NOMO-1 (cell line): ENCODE measurements at regions not wholly inside any gene's neighbourhood (a gene's known extent, or its start where the extent isn't known, plus 50 kb on each side); places are given as distances from the start of the nearest gene placed in this dataset.
A peak's percentile ranks its signal among the peaks of the same experiment; 100 is the strongest.

Experiments used
- DNase-seq, 2 experiments: peaks; one replicate each; lab custom pipeline; 2025; ENCODE audit not compliant: unreplicated experiment in 2 of 2; lab: John Stamatoyannopoulos, UW

DNA sequence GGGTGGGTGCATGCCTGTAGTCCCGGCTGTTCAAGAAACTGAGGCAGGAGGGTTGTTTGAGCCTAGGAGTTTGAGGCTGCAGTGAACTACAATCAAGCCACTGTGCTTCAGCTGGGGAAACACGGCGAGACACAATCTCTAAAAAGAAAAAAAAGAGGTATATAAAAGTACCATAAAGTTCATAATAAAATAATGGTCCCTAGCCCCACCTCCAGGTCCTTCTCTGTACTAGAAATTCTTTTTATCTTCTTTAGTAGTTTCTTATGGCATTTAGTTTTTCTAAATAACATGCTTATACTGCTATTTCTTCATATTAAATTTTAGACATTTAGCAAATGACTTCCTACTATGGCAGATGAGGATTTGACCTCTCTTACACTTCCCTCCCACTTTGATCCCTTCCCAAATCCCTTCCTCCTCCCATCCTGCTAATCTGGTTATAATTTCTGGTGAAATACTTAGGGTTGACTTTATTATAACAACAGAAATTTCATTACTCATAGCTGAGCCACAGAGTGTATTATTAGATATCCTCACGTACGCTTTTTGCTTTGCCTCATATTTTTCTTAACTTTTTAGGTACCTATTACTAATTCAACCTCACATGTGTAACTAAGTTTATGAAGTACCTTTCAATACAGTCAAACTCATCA is 94.7 kb downstream of the SLC41A2 start:
- DNase-seq: no peak

DNA sequence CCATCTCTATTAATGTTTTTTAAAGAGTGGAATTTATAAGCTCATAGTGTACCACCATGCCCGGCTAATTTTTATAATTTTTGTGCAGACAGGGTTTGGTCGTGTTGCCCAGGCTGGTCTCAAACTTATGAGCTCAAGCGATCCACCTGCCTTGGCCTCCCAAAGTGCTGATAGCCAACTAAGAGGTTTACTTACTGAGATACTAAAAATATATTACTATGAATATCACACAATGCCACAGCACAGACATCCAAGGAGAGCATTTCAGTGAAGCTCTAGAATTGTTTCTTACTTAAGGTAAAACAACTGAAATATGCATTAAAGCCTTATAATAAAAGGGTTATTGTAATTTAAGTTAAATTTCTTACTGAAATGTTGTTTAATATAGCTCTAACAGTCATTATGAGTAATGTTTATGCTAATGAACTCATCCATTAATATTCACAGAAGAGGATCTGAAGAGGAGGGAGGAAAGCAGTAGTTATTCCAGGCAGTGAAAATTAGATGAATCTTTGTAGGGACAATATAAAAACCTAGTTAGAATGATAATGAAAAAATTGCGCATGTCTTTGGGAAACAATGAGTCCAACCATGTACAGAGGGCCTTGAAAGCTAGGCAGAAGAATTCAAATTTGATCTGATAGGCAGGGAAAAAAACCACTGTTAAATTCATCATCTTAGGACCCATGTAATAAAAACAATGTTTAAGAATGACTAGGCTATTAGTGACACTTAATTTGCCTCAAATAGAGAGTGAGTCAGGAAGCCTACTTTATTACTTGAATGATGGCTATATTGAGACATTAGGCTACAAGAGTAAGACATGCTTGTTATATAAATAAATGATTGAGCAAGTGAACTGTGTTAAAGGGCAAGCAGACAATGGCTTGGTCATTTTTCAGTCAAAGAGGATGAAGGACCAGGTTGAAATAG is 99.2 kb downstream of the SLC41A2 start:
- no peak for DNase-seq

- no peak for DNase-seq
Measured at GRCh38 chr12:104856531-104856930, 101.6 kb downstream of the SLC41A2 start.

DNA sequence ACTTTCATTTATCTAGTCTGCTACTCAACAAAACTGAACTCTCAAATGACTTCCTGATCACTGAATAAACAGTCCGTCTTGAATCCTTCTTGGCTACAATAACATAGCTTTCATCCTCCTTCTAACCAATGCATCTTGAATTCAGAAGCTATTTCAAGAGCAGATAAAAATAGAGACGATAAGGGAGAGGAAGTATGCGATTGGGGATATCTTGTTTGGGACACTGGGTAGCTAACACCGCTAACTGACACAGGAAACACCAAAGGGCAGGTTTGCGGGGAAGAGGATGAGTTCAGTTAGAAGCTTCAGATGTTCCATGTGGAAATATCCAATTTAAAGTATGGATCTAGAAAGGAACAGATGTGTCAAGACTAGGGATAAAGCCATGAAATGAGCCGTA is 102.5 kb downstream of the SLC41A2 start:
- no peak for DNase-seq

DNA sequence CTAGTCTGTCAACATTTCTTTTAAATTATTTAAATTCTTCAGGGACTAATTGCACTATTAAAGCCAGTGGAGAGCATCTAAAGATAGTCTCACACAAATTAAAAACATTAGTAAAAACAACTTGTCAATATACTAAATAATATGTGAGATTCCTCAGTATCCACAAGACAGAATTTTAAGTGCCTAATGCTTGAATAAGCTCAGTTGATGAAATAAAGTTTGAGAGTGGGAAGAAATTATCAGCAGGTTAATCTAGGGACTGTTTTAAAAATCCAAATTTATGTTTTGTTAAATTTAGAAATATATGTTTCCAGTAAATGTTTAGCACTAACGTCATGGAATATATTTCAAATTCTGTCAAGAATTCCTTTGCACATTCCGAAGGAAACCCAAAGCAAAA is 105.2 kb downstream of the SLC41A2 start:
- no peak for DNase-seq

GRCh38 chr12:104852102-104852501 is 106.0 kb downstream of the SLC41A2 start:
- DNase-seq: no peak

DNA sequence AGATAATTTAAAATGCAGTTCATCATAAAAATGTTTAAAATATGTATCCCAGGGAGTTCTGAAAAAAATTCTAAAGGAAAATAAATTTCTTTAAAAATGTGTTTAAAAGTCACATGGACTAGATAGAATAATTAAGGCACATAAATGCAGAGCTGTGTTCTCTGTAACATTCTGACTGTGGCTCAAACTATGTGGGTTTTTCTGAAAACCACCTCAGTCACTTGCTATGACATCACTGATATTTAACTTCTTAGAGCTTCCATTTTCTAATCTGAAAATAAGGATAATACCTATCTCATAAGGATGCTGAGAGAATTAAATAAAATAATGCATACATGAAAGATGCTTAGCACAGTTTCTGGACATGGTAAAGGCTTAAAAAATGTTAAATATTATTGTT is 107.3 kb downstream of the SLC41A2 start:
- no peak for DNase-seq

- DNase-seq: no peak
Measured at GRCh38 chr12:104846056-104846767, 111.9 kb downstream of the SLC41A2 start.

GRCh38 chr12:104844123-104844522 is 114.0 kb downstream of the SLC41A2 start:
- no peak for DNase-seq

DNA sequence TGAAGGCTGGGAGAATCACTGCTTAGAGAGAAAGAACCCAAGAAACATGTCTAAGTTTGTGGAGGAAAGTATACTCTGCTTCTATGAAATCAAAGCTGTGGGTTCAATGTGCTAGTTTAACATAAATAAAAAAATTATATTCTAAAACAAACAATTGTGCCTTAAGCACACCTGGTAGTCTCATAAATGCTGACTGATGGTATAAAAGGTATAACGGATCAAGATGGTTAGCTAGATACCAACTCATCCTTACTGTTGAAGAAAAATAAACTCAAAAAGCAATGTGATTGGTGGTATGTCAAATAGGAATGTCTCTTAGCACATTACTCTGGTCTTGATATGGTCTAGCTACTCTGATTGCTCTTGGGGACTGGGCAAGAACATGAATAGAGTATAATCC is 117.8 kb downstream of the SLC41A2 start:
- no peak for DNase-seq

DNA sequence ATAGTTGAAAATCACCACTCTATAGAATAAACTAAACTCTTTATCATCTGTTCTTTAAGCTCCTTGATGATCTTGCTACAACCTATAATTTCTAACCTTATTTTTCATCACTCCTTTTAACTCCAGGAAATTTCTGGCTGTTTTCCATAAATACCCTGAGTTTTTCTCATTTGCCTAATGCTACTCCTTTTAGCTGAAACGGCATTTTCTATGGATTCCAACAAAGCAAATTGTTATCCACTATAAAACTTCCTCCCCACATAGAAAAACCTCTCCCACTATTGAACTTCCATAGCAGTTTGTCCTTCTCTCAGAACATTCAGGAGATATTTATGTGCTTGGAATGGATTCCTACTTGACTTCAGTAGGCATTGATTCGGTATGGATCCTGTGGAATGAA is 122.8 kb downstream of the SLC41A2 start:
- DNase-seq: no peak

DNA sequence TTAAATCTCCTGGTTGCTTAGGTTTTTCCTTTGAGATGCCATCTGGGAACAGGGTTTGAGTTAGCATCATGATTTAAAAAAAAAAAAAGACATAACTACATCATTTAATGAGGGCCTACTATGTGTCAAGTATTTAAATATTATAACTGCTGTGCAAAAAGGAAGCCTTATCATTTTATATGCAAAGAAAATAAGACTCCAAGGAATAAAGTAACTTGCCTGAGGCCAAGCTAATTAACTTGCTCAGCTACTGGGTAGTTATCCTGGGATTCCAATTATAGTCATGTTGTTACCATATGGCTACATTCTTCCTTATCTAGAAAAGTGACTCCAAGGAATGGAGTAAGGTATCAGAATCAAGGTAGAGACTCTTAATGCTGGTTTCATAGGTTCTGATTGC is 123.5 kb downstream of the SLC41A2 start:
- no peak for DNase-seq

DNA sequence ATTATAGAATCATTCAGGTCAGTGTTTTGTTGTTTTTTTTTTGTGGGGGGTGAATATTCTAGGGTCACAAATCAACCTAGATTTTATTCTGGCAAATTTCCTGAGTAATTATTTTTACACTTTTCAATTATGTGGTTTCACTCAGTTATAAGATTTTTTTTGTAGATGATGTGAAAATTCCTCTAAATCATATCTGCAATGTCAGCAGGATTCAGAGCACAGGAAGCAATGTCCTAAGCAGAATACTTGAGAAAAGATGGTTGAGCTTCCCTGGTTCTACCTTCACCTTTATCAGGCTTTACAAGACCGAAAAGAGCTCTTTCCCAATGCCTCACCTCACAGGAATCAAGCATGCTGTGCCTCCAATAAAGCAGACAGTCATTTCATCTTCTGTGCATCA is 124.3 kb downstream of the SLC41A2 start:
- no peak for DNase-seq

DNA sequence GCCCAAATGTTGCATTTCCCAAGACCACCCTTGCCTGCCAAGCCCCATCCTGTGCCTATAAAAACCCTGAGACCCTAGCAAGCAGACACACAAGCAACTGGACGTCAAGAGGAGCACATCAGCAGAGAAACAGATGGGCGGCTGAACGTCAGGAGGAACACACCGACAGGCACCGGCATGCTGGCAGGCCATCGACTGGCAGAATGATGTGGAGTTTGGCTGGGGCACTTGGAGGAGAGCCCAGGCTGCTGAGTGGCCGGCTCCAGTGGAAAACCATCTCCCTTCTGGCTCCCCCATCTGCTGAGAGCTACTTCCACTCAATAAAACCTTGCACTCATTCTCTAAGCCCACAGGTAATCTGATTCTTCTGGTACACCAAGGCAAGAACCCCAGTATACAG is 130.1 kb downstream of the SLC41A2 start:
- no peak for DNase-seq

- DNase-seq: no peak
Measured at GRCh38 chr12:104827587-104827986, 130.5 kb downstream of the SLC41A2 start.

GRCh38 chr12:104825408-104825807 is 132.7 kb downstream of the SLC41A2 start:
- DNase-seq: no peak

DNA sequence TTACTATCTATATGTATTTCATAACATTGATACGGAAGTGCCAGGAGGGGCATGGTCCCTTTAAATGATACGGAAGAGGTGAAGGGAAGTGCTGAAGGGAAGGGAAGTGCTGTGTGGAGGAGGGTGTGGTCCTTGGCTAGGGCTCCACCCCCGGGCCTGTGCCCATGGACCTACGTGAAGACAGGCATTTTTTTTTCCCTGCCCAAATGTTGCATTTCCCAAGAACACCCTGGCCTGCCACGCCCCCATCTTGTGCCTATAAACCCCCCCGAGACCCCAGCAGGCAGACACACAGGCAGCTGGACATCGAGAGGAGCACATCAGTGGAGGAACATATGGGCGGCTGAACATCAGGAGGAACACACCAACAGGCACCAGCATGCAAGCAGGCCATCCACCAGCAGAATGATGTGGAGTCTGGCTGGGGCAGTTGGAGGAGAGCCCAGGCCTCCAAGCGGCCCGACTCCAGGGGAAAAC is 134.1 kb downstream of the SLC41A2 start:
- peak; percentile 61 to 65 for DNase-seq

DNA sequence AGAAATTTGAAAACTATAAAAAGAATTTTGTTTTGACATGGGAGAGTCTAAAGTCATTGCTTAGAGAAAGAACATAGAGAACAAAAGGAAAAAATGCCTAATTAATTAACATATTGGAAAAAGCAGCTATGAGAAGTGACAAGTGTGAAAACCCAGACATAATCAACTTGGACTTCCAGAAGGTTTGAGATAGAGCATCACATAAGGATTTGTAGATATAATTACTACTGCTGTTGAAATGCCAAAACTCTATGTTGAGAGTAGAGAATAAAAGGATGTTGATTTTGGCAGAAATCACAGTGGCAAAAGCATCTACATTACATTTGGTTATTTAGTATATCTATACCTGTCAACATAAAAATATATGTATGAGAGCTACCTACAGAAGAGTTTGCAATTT is 135.1 kb downstream of the SLC41A2 start:
- DNase-seq: no peak

GRCh38 chr12:104816845-104817503 is 141.1 kb downstream of the SLC41A2 start:
- DNase-seq: no peak

DNA sequence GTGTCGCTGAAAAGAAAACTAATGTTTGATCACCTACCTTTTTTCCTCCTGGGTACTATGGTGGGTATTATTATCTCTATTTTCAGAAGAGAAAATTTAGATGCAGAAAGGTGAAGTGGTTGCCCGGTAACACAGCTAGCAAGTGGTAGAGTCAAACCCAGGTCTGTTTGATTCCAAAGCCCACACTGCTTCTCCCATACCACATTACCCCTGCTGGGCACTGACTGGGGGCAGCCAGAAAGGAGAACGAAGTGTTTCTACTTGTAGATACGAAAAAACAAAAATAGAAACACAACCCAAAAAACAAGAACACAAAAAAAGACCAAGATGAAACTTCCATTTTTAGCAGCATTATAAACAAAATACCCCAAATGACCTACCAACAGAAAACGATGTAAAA is 142.2 kb downstream of the SLC41A2 start:
- DNase-seq: no peak

GRCh38 chr12:104814944-104815343 is 143.1 kb downstream of the SLC41A2 start:
- no peak for DNase-seq
